ENCODE measurements at regions not wholly inside any gene's neighbourhood (a gene's known extent, or its start where the extent isn't known, plus 50 kb on each side); places are given as distances from the start of the nearest gene placed in this dataset.
A peak's percentile ranks its signal among the peaks of the same experiment; 100 is the strongest.
"Not testable (repeated sequence)": the region's sequence is repeated elsewhere in the genome, so short reads cannot be mapped to it uniquely, and the experiment has no call there.

- no peak for DNase-seq
These were observed 217.0 kb upstream of the IPO5 start for GRCh38 chr13:97736436-97736835.

- no peak for DNase-seq
These were observed 211.4 kb upstream of the IPO5 start for GRCh38 chr13:97742084-97742483.

- no peak for DNase-seq
These were observed 209.5 kb upstream of the IPO5 start for GRCh38 chr13:97743938-97744337.

- no peak for DNase-seq
These were observed 206.8 kb upstream of the IPO5 start for GRCh38 chr13:97746649-97747048.

- DNase-seq, result peak; percentile 2
These were observed 204.3 kb upstream of the IPO5 start for GRCh38 chr13:97749174-97749573.

- no peak for DNase-seq
These were observed 202.0 kb upstream of the IPO5 start for GRCh38 chr13:97751477-97751876.

- no peak for DNase-seq
These were observed 200.4 kb upstream of the IPO5 start for GRCh38 chr13:97752961-97753668.

- DNase-seq, result peak; percentile 3
These were observed 199.4 kb upstream of the IPO5 start for GRCh38 chr13:97753942-97754670.

GRCh38 chr13:97757807-97758206 is 195.7 kb upstream of the IPO5 start:
- no peak for DNase-seq

- DNase-seq, result no peak
These were observed 195.2 kb upstream of the IPO5 start for GRCh38 chr13:97758317-97758716.

GRCh38 chr13:97761796-97762540 is 191.5 kb upstream of the IPO5 start:
- DNase-seq, result no peak

- DNase-seq, result no peak
These were observed 186.7 kb upstream of the IPO5 start for GRCh38 chr13:97766749-97767148.

- no peak for DNase-seq
These were observed 185.3 kb upstream of the IPO5 start for GRCh38 chr13:97768134-97768533.

GRCh38 chr13:97770231-97770630 is 183.2 kb upstream of the IPO5 start:
- not testable (repeated sequence) for DNase-seq

GRCh38 chr13:97772466-97772865 is 181.0 kb upstream of the IPO5 start:
- DNase-seq, result not testable (repeated sequence)

GRCh38 chr13:97774391-97775100 is 178.9 kb upstream of the IPO5 start:
- DNase-seq, result not testable (repeated sequence)

- no peak for DNase-seq
These were observed 173.0 kb upstream of the IPO5 start for GRCh38 chr13:97780486-97780885.

- no peak for DNase-seq
These were observed 171.6 kb upstream of the IPO5 start for GRCh38 chr13:97781891-97782305.

- no peak for DNase-seq
These were observed 167.0 kb upstream of the IPO5 start for GRCh38 chr13:97786510-97786909.

- DNase-seq, result no peak
These were observed 155.9 kb upstream of the IPO5 start for GRCh38 chr13:97797553-97797952.

- no peak for DNase-seq
These were observed 155.2 kb upstream of the IPO5 start for GRCh38 chr13:97798171-97798821.

- no peak for DNase-seq
These were observed 154.6 kb upstream of the IPO5 start for GRCh38 chr13:97798836-97799235.

GRCh38 chr13:97802213-97802612 is 151.3 kb upstream of the IPO5 start:
- DNase-seq, result no peak

Measured in activated CD4-positive, alpha-beta T cell treated with anti-CD3 and anti-CD28 coated beads for 48 hours (primary cell).